Stimulated activated CD8-positive, alpha-beta memory T cell treated with anti-CD3 and anti-CD28 coated beads, Interleukin-15, amount 100 ng/mL, for 48 hours (primary cell): ENCODE measurements at regions not wholly inside any gene's neighbourhood (a gene's known extent, or its start where the extent isn't known, plus 50 kb on each side); places are given as distances from the start of the nearest gene placed in this dataset.

ENCODE experiments used
- DNase-seq, 2 donors: peaks; one replicate each; pipeline ENCODE4 v3.0.0-alpha.2; 2020; ENCODE audit warnings: low read depth in 2 of 2

GRCh38 chr5:69024241-69024651 is 69.6 kb upstream of the SLC30A5 start:
- no peak for DNase-seq

- DNase-seq = no peak
Measured at GRCh38 chr5:69029292-69029691, 64.5 kb upstream of the SLC30A5 start.

- DNase-seq = no peak
Measured at GRCh38 chr5:69030358-69031062, 63.3 kb upstream of the SLC30A5 start.

- no peak for DNase-seq
Measured at GRCh38 chr5:69032009-69032408, 61.8 kb upstream of the SLC30A5 start.

- DNase-seq = no peak
Measured at GRCh38 chr5:69033690-69034089, 60.1 kb upstream of the SLC30A5 start.

GRCh38 chr5:69034898-69035297 is 58.9 kb upstream of the SLC30A5 start:
- DNase-seq = no peak

GRCh38 chr5:69035665-69036064 is 58.1 kb upstream of the SLC30A5 start:
- DNase-seq = no peak

GRCh38 chr5:69038539-69038938 is 55.3 kb upstream of the SLC30A5 start:
- no peak for DNase-seq

- DNase-seq = no peak
Measured at GRCh38 chr5:69039829-69040228, 54.0 kb upstream of the SLC30A5 start.

- no peak for DNase-seq
Measured at GRCh38 chr5:69042500-69042899, 51.3 kb upstream of the SLC30A5 start.

GRCh38 chr5:69042915-69043654 is 50.7 kb upstream of the SLC30A5 start:
- DNase-seq = peak; percentile 43 to 59

GRCh38 chr5:69043655-69043996 is 50.2 kb upstream of the SLC30A5 start:
- no peak for DNase-seq
